ENCODE measurements at regions not wholly inside any gene's neighbourhood (a gene's known extent, or its start where the extent isn't known, plus 50 kb on each side); places are given as distances from the start of the nearest gene placed in this dataset.
"Not testable (repeated sequence)": the region's sequence is repeated elsewhere in the genome, so short reads cannot be mapped to it uniquely, and the experiment has no call there.

GRCh38 chr17:30693772-30694171 is 130.7 kb downstream of the CRLF3 start:
- H3K4me1 Mint-ChIP-seq (ENCODE audit: low read depth), result peaks cover 15% of the 10 kb centered on the region
- not testable (repeated sequence) for H3K27me3 Mint-ChIP-seq (ENCODE audit: low read depth); H3K36me3 Mint-ChIP-seq (ENCODE audit: low read depth); DNase-seq (ENCODE audit: low spot score); H3K9me3 Mint-ChIP-seq (ENCODE audit: low read depth)
- H3K27ac Mint-ChIP-seq (ENCODE audit: unreplicated experiment), result peak overlapping the region; percentile 65
- H3K4me3 Mint-ChIP-seq (ENCODE audit: unreplicated experiment), result peak overlapping the region; percentile 59
- TF ChIP-seq, protein P1, sequence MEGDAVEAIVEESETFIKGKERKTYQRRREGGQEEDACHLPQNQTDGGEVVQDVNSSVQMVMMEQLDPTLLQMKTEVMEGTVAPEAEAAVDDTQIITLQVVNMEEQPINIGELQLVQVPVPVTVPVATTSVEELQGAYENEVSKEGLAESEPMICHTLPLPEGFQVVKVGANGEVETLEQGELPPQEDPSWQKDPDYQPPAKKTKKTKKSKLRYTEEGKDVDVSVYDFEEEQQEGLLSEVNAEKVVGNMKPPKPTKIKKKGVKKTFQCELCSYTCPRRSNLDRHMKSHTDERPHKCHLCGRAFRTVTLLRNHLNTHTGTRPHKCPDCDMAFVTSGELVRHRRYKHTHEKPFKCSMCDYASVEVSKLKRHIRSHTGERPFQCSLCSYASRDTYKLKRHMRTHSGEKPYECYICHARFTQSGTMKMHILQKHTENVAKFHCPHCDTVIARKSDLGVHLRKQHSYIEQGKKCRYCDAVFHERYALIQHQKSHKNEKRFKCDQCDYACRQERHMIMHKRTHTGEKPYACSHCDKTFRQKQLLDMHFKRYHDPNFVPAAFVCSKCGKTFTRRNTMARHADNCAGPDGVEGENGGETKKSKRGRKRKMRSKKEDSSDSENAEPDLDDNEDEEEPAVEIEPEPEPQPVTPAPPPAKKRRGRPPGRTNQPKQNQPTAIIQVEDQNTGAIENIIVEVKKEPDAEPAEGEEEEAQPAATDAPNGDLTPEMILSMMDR (IDR thresholded peaks at IDR 0.05), result peak; percentile 67

DNA sequence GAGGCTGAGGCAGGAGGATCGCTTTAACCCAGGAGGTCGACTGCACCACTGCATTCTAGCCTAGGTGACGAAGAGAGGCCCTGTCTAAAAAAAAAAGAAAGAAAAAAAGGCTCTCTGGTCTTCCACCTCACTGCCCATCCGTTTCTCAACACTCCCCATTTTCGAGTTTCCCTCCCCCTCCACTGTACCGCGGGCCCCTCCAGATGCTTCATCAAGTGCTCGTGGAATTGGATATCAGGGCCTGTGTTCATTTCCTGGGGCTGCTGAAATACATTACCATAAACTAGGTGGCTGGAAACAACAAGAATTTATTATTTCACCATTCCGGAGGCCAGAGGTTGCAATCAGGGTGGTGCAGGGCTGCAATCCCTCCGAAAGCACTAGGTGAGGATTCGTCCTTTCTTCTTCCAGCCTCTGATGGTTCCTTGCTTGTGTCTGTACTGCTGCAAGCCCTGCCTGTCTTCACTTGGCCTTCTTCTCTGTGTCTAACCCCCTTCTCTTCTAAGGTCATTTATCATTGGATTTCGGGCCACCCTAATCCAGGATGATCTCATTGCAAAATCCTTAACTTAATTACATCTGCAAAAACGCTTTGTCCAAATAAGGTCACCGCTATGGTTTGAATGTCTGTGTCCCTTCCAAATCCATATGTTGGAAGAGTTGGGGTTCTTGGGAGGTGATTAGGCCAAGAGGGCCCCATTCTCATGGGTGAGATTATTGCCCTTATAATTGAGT is 135.1 kb downstream of the CRLF3 start:
- not testable (repeated sequence) for H3K36me3 Mint-ChIP-seq (ENCODE audit: low read depth); H3K9me3 Mint-ChIP-seq (ENCODE audit: low read depth); DNase-seq (ENCODE audit: low spot score); H3K27me3 Mint-ChIP-seq (ENCODE audit: low read depth); H3K27ac Mint-ChIP-seq (ENCODE audit: unreplicated experiment); H3K4me3 Mint-ChIP-seq (ENCODE audit: unreplicated experiment)
- peaks cover 16% of the 10 kb centered on the region for H3K4me1 Mint-ChIP-seq (ENCODE audit: low read depth)

GRCh38 chr17:30686538-30687479 is 137.7 kb downstream of the CRLF3 start:
- H3K27me3 Mint-ChIP-seq (ENCODE audit: low read depth); H3K9me3 Mint-ChIP-seq (ENCODE audit: low read depth); DNase-seq (ENCODE audit: low spot score); H3K36me3 Mint-ChIP-seq (ENCODE audit: low read depth): not testable (repeated sequence)
- Mint-ChIP-seq H3K27ac (ENCODE audit: unreplicated experiment) (peak overlapping the region; percentile 81), H3K4me3 (ENCODE audit: unreplicated experiment) (peak overlapping the region; percentile 46), H3K4me1 (ENCODE audit: low read depth) (peaks cover 12% of the 10 kb centered on the region)

DNA sequence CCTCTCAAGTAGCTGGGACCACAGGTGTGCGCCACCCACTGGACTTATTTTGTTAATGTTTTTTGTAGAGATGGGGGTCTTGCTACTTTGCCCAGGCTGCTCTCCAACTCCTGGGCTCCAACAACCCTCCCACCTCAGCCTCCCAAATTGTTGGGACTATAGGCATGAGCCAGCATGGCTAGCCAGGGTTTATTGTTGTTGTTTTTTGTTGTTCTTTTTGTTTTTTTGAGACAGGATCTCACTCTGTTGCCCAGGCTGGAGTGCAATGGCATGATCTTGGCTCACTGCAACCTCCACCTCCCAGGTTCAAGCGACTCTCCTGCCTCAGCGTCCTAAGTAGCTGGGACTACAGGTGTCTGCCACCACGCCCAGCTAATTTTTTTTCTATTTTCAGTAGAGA is 142.2 kb downstream of the CRLF3 start:
- H3K9me3 Mint-ChIP-seq (ENCODE audit: low read depth); H3K27me3 Mint-ChIP-seq (ENCODE audit: low read depth); H3K4me3 Mint-ChIP-seq (ENCODE audit: unreplicated experiment); DNase-seq (ENCODE audit: low spot score); H3K27ac Mint-ChIP-seq (ENCODE audit: unreplicated experiment); H3K36me3 Mint-ChIP-seq (ENCODE audit: low read depth); H3K4me1 Mint-ChIP-seq (ENCODE audit: low read depth): not testable (repeated sequence)

GRCh38 chr17:30680681-30681080 is 143.8 kb downstream of the CRLF3 start:
- H3K27me3 Mint-ChIP-seq (ENCODE audit: low read depth); H3K36me3 Mint-ChIP-seq (ENCODE audit: low read depth); H3K27ac Mint-ChIP-seq (ENCODE audit: unreplicated experiment); H3K9me3 Mint-ChIP-seq (ENCODE audit: low read depth); H3K4me3 Mint-ChIP-seq (ENCODE audit: unreplicated experiment); DNase-seq (ENCODE audit: low spot score); H3K4me1 Mint-ChIP-seq (ENCODE audit: low read depth): not testable (repeated sequence)

DNA sequence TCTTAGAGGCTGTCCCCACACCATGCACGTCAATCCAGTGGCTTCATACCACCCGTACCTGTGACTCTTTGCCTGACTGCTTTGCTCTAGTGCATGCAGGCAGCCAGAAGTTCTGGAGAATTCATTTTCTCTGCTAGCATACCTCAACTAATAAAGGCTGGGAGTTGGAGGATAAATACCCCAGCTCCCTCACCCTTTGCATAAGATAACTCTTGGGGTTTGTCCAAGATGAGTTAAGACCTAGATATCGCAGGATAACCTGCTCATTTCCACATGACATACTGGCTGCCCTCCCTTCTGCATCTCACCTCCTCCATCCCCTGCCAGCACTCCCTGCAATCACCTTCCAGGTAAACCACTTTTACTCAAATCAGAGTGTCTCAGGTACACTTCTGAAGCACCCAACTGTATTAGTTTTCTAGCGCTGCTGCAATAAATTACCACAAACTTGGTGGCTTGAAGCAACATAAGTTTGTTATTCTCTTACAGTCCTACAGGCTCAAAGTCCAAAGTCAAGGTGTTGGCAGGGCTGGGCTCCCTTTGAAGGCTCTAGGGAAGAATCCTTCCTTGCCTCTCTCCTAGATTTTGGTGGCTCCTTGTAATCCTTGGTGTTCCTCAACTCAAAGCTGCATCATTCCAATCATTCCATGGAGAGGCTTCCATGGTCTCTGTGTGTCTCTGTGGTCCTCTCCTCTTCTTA is 146.8 kb downstream of the CRLF3 start:
- Mint-ChIP-seq H3K27ac (ENCODE audit: unreplicated experiment) (no peak overlapping the region), H3K36me3 (ENCODE audit: low read depth) (peaks cover 3% of the 10 kb centered on the region), H3K9me3 (ENCODE audit: low read depth) (peaks cover 5% of the 10 kb centered on the region), H3K4me3 (ENCODE audit: unreplicated experiment) (no peak overlapping the region), H3K4me1 (ENCODE audit: low read depth) (no peaks in the 10 kb centered on the region), H3K27me3 (ENCODE audit: low read depth) (no peaks in the 10 kb centered on the region)
- TF ChIP-seq, protein P1 (IDR thresholded peaks at IDR 0.05), result no peak
- DNase-seq (ENCODE audit: low spot score), result no peak

GRCh38 chr17:30675777-30676492 is 148.6 kb downstream of the CRLF3 start:
- H3K27ac Mint-ChIP-seq (ENCODE audit: unreplicated experiment); H3K36me3 Mint-ChIP-seq (ENCODE audit: low read depth); H3K4me3 Mint-ChIP-seq (ENCODE audit: unreplicated experiment): not testable (repeated sequence)

DNA sequence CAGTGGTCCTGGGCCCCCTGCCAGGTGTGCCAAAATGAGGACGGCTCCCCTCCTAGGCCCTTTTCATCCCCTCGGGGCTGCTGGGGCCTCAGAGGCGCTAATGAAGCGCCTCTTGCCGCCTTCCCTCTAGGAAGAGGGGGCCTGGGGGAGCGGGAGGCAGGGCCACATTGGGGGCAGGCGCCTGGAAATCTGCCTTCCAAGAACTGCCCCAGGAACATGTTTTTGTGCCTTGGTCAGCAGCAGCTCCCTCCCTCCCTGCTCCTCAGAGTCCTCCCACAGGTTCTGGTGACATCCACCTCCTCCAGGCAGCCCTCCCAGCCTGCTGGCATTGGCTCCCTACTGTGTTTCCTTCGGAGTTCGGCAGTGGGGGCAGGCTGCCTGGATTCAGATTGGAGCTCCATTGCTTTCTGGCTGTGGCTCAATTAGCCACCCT is 155.3 kb downstream of the CRLF3 start:
- H3K4me3 Mint-ChIP-seq (ENCODE audit: unreplicated experiment); H3K27me3 Mint-ChIP-seq (ENCODE audit: low read depth); DNase-seq (ENCODE audit: low spot score); H3K36me3 Mint-ChIP-seq (ENCODE audit: low read depth); H3K4me1 Mint-ChIP-seq (ENCODE audit: low read depth); H3K9me3 Mint-ChIP-seq (ENCODE audit: low read depth); H3K27ac Mint-ChIP-seq (ENCODE audit: unreplicated experiment): not testable (repeated sequence)

More at GRCh38 chr17:30675777-30676492, 148.6 kb downstream of the CRLF3 start:
- not testable (repeated sequence) for H3K9me3 Mint-ChIP-seq (ENCODE audit: low read depth); DNase-seq (ENCODE audit: low spot score); H3K27me3 Mint-ChIP-seq (ENCODE audit: low read depth); H3K4me1 Mint-ChIP-seq (ENCODE audit: low read depth)

- not testable (repeated sequence) for H3K4me3 Mint-ChIP-seq (ENCODE audit: unreplicated experiment); DNase-seq (ENCODE audit: low spot score); H3K9me3 Mint-ChIP-seq (ENCODE audit: low read depth); H3K4me1 Mint-ChIP-seq (ENCODE audit: low read depth); H3K27me3 Mint-ChIP-seq (ENCODE audit: low read depth); H3K36me3 Mint-ChIP-seq (ENCODE audit: low read depth)
- H3K27ac Mint-ChIP-seq (ENCODE audit: unreplicated experiment), result peak overlapping the region; percentile 49
Observed at GRCh38 chr17:30668360-30669181, 155.9 kb downstream of the CRLF3 start.
